MCF 10A (cell line): ENCODE measurements at regions not wholly inside any gene's neighbourhood (a gene's known extent, or its start where the extent isn't known, plus 50 kb on each side); places are given as distances from the start of the nearest gene placed in this dataset.

Source experiments
- BruUV-seq: library from RNA; stranded (reverse); fragments of 400-500 nt; replicated peaks from 2 replicates; lab custom pipeline; 2021; lab: Mats Ljungman, UMichigan
- CTCF ChIA-PET: fragments of 300-600 bp; sonication (Branson Sonifier 250); formaldehyde crosslinking; extraction: SDS; loops from one replicate; lab custom pipeline; 2021; ENCODE audit warnings: antibody characterized with exemption, inconsistent platforms; lab: Yijun Ruan, JAX
- POLR2A ChIA-PET: fragments of 300-600, 350-650 bp; sonication (Branson Sonifier 250); formaldehyde crosslinking; extraction: SDS; loops from one replicate; lab custom pipeline; 2020; ENCODE audit warnings: antibody characterized with exemption, inconsistent platforms; lab: Yijun Ruan, JAX
- DNase-seq: peaks from one replicate; pipeline ENCODE4 v3.0.0-alpha.2; 2018; ENCODE audit not compliant: unreplicated experiment
- H3K27ac Mint-ChIP-seq: one replicate; pipeline ENCODE4 v1.8.0; 2022; ENCODE audit warnings: mild to moderate bottlenecking, low read depth, mixed read lengths; ENCODE audit not compliant: unreplicated experiment
- H3K27me3 Mint-ChIP-seq: one replicate; pipeline ENCODE4 v1.8.0; 2022; ENCODE audit warnings: mixed read lengths; ENCODE audit not compliant: insufficient read depth, unreplicated experiment
- H3K36me3 Mint-ChIP-seq: one replicate; pipeline ENCODE4 v1.8.0; 2022; ENCODE audit warnings: mild to moderate bottlenecking, moderate library complexity, mixed read lengths; ENCODE audit not compliant: insufficient read depth, unreplicated experiment
- H3K4me1 Mint-ChIP-seq: one replicate; pipeline ENCODE4 v1.8.0; 2022; ENCODE audit warnings: mixed read lengths; ENCODE audit not compliant: insufficient read depth, unreplicated experiment
- H3K4me3 Mint-ChIP-seq: one replicate; pipeline ENCODE4 v1.8.0; 2022; ENCODE audit warnings: mild to moderate bottlenecking, moderate library complexity, mixed read lengths; ENCODE audit not compliant: unreplicated experiment
- H3K9me3 Mint-ChIP-seq: one replicate; pipeline ENCODE4 v1.8.0; 2022; ENCODE audit warnings: mixed read lengths; ENCODE audit not compliant: unreplicated experiment
- intact Hi-C: fragments of 100-400 bp; cut with micrococcal nuclease; formaldehyde crosslinking; loops from 2 replicates; pipeline ENCODE4 v1.14.1; 2022
- TF ChIP-seq, protein P1 (sequence below): fragments of 200-600 bp; IDR thresholded peaks from one replicate; pipeline ENCODE4 v1.8.0; 2022; ENCODE audit warnings: antibody characterized with exemption, mild to moderate bottlenecking; ENCODE audit not compliant: unreplicated experiment

GRCh38 chr18:47403317-47403716 is 151.9 kb upstream of the SKOR2 start:
- no peak overlapping the region for H3K27ac Mint-ChIP-seq
- H3K4me1 Mint-ChIP-seq, result no peaks in the 10 kb centered on the region
- no TSS peak for BruUV-seq
- no peaks in the 10 kb centered on the region for H3K36me3 Mint-ChIP-seq
- no peak for DNase-seq
- no peaks in the 10 kb centered on the region for H3K27me3 Mint-ChIP-seq
- intact Hi-C loops, result no loop called here
- H3K4me3 Mint-ChIP-seq, result no peak overlapping the region
- ChIA-PET POLR2A (no interaction called here), CTCF (no interaction called here)
- TF ChIP-seq, protein P1, sequence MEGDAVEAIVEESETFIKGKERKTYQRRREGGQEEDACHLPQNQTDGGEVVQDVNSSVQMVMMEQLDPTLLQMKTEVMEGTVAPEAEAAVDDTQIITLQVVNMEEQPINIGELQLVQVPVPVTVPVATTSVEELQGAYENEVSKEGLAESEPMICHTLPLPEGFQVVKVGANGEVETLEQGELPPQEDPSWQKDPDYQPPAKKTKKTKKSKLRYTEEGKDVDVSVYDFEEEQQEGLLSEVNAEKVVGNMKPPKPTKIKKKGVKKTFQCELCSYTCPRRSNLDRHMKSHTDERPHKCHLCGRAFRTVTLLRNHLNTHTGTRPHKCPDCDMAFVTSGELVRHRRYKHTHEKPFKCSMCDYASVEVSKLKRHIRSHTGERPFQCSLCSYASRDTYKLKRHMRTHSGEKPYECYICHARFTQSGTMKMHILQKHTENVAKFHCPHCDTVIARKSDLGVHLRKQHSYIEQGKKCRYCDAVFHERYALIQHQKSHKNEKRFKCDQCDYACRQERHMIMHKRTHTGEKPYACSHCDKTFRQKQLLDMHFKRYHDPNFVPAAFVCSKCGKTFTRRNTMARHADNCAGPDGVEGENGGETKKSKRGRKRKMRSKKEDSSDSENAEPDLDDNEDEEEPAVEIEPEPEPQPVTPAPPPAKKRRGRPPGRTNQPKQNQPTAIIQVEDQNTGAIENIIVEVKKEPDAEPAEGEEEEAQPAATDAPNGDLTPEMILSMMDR, result no peak
- peaks cover 8% of the 10 kb centered on the region for H3K9me3 Mint-ChIP-seq

GRCh38 chr18:47399475-47399874 is 148.0 kb upstream of the SKOR2 start:
- intact Hi-C loops, result no loop called here
- CTCF ChIA-PET, result interaction anchor here (0.5 kb wide), 1 partner anchor 115 kb away, joined by 5 read pairs; no protein-coding TSS in a partner anchor
- no TSS peak for BruUV-seq
- H3K27ac Mint-ChIP-seq, result no peak overlapping the region
- POLR2A ChIA-PET, result no interaction called here
- no peaks in the 10 kb centered on the region for H3K27me3 Mint-ChIP-seq
- TF ChIP-seq, protein P1, result no peak
- no peak for DNase-seq
- peaks cover 8% of the 10 kb centered on the region for H3K9me3 Mint-ChIP-seq
- no peaks in the 10 kb centered on the region for H3K36me3 Mint-ChIP-seq
- H3K4me1 Mint-ChIP-seq, result no peaks in the 10 kb centered on the region
- no peak overlapping the region for H3K4me3 Mint-ChIP-seq

DNA sequence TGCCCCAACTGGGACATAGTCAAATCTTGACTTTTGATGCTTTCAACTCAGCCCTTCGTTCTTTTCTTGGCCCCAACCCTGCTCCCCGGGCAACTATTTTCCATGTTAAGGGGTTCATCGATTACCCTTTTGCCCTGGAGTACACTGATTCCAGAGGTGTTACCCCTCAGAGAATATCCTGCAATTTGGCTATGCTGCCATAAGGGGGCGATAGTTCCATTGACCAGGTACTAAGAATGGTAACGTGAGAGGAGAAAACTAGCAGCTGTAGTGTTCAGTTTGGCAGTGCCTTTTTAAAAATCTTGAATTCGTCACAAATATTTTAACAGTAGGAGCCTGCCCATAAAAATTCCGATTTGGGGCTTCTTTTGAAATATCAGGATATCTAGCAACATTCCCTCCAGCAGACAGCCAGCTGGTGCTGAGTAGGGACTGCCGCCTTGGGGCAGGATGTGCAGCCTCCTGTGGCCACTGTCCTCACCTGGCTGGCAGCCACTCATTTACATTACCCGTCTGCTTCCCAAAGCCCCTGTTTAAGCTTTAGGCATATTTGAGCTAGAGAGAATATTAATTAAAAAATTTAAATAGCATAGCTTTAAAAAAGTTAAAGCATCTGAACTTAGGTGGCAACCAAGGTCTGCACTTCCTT is 146.3 kb upstream of the SKOR2 start:
- intact Hi-C loops, result no loop called here
- Mint-ChIP-seq H3K27ac (no peak overlapping the region), H3K9me3 (peaks cover 8% of the 10 kb centered on the region), H3K36me3 (no peaks in the 10 kb centered on the region), H3K4me1 (no peaks in the 10 kb centered on the region), H3K27me3 (peaks cover 9% of the 10 kb centered on the region), H3K4me3 (no peak overlapping the region)
- BruUV-seq, result no TSS peak
- POLR2A ChIA-PET, result interaction anchor here (0.5 kb wide), 1 partner anchor 34 kb away, joined by 3 read pairs; no protein-coding TSS in a partner anchor
- DNase-seq, result peak; percentile 51
- TF ChIP-seq, protein P1, result no peak
- CTCF ChIA-PET, result interaction anchor here (0.6 to 1.4 kb wide), 2 partner anchors 15 to 183 kb away, joined by 3 to 4 read pairs; no protein-coding TSS in a partner anchor

DNA sequence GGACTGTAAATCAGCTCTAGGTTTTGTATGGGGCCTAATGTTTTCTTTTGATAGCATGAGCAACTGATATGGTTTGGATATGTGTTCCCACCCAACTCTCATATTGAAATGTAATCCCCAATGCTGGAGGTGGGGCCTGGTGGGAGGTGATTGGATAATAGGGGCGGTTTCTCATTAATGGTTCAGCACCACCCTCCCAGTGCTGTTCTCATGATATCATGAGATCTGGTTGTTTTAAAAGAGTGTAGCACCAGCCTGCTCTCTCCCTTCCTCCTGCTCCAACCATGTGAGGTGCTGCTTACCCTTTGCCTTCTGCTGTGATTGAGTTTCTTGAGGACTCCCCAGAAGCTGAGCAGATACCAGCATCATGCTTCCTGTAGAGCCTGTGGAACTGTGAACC is 140.2 kb upstream of the SKOR2 start:
- no peak for DNase-seq
- no TSS peak for BruUV-seq
- POLR2A ChIA-PET, result no interaction called here
- Mint-ChIP-seq H3K9me3 (no peaks in the 10 kb centered on the region), H3K4me3 (no peak overlapping the region), H3K36me3 (no peaks in the 10 kb centered on the region), H3K27me3 (peaks cover 41% of the 10 kb centered on the region), H3K4me1 (no peaks in the 10 kb centered on the region), H3K27ac (no peak overlapping the region)
- CTCF ChIA-PET, result interaction anchor here (0.6 kb wide), 1 partner anchor 17 kb away, joined by 3 read pairs; no protein-coding TSS in a partner anchor
- intact Hi-C loops, result no loop called here
- TF ChIP-seq, protein P1, result no peak
